PFSK-1 (cell line): ENCODE measurements at regions not wholly inside any gene's neighbourhood (a gene's known extent, or its start where the extent isn't known, plus 50 kb on each side); places are given as distances from the start of the nearest gene placed in this dataset.

Source experiments
- FOXP2 ChIP-seq: optimal IDR thresholded peaks from 2 replicates; pipeline ENCODE3; 2011; ENCODE audit warnings: borderline replicate concordance, control low read depth, inconsistent platforms; ENCODE audit not compliant: insufficient read depth; ENCODE audit errors: extremely low read length, extremely low read depth
- POLR2AphosphoS5 ChIP-seq: IDR thresholded peaks from 2 replicates; pipeline ENCODE4 v1.6.1; 2012; ENCODE audit warnings: low read depth, mild to moderate bottlenecking, control low read depth, low read length, moderate library complexity
- REST ChIP-seq, 2 experiments: IDR thresholded peaks; 2 replicates each; pipeline versions ENCODE4 v1.6.1 to v1.8.0; 2011 to 2012; ENCODE audit warnings: low read depth in 2 of 2, low read length in 2 of 2, control low read depth in 1 of 2, inconsistent platforms in 1 of 2, mild to moderate bottlenecking in 1 of 2, moderate library complexity in 1 of 2; ENCODE audit not compliant: insufficient read depth in 1 of 2
- SIN3A ChIP-seq: IDR thresholded peaks from 2 replicates; pipeline ENCODE4 v1.6.1; 2012; ENCODE audit warnings: mild to moderate bottlenecking, low read length, moderate library complexity, borderline replicate concordance; ENCODE audit not compliant: insufficient read depth
- TAF1 ChIP-seq: IDR thresholded peaks from 2 replicates; pipeline ENCODE4 v1.6.1; 2012; ENCODE audit warnings: low read length, control low read depth, borderline replicate concordance; ENCODE audit not compliant: insufficient read depth

GRCh38 chr13:75929076-75929475 is 292.9 kb downstream of the LMO7 start:
- no peak for TF ChIP-seq POLR2AphosphoS5
- no peak for TF ChIP-seq REST (IDR thresholded peaks at IDR 0.05; ENCODE audit: insufficient read depth in 1 of 2, low read depth in 2 of 2, low read length in 2 of 2)
- TF ChIP-seq TAF1 = no peak
- no peak for TF ChIP-seq FOXP2
- TF ChIP-seq SIN3A = no peak

- TF ChIP-seq TAF1 (no peak), REST (IDR thresholded peaks at IDR 0.05; ENCODE audit: insufficient read depth in 1 of 2, low read depth in 2 of 2, low read length in 2 of 2) (no peak), SIN3A (no peak), FOXP2 (no peak), POLR2AphosphoS5 (no peak)
These were observed 291.1 kb downstream of the LMO7 start for GRCh38 chr13:75927183-75927669.

- TF ChIP-seq POLR2AphosphoS5 = no peak
- TF ChIP-seq SIN3A = no peak
- no peak for TF ChIP-seq FOXP2
- TF ChIP-seq REST (IDR thresholded peaks at IDR 0.05; ENCODE audit: insufficient read depth in 1 of 2, low read depth in 2 of 2, low read length in 2 of 2) = no peak
- no peak for TF ChIP-seq TAF1
These were observed 284.4 kb downstream of the LMO7 start for GRCh38 chr13:75920536-75920935.

GRCh38 chr13:75919660-75920199 is 283.6 kb downstream of the LMO7 start:
- TF ChIP-seq POLR2AphosphoS5 (no peak), FOXP2 (no peak), TAF1 (no peak), REST (IDR thresholded peaks at IDR 0.05; ENCODE audit: insufficient read depth in 1 of 2, low read depth in 2 of 2, low read length in 2 of 2) (no peak), SIN3A (no peak)

GRCh38 chr13:75915066-75915465 is 278.9 kb downstream of the LMO7 start:
- TF ChIP-seq REST (IDR thresholded peaks at IDR 0.05; ENCODE audit: insufficient read depth in 1 of 2, low read depth in 2 of 2, low read length in 2 of 2) (no peak), TAF1 (no peak), SIN3A (no peak), POLR2AphosphoS5 (no peak), FOXP2 (no peak)
